K562 (cell line): ENCODE measurements at regions not wholly inside any gene's neighbourhood (a gene's known extent, or its start where the extent isn't known, plus 50 kb on each side); places are given as distances from the start of the nearest gene placed in this dataset.

Experiments used
- CBX1 ChIP-seq: sonication (generic); IDR thresholded peaks from 2 replicates; pipeline ENCODE4 v1.6.1; 2016; ENCODE audit warnings: antibody characterized with exemption, low read depth, mild to moderate bottlenecking
- ESRRB ChIP-seq: fragments of 250-450 bp; sonication (Bioruptor Pico); IDR thresholded peaks from 2 replicates; pipeline ENCODE4 v1.5.0; 2020; ENCODE audit warnings: mild to moderate bottlenecking, moderate library complexity, borderline replicate concordance
- EWSR1 ChIP-seq: fragments of 450-650 bp; IDR thresholded peaks from 2 replicates; pipeline ENCODE4 v1.6.1; 2018; ENCODE audit warnings: borderline replicate concordance, mild to moderate bottlenecking, low read depth, moderate library complexity; ENCODE audit not compliant: partially characterized antibody
- FOXK2 ChIP-seq, 2 experiments: fragments of 450-650 bp; IDR thresholded peaks in 1 of 2; conservative IDR thresholded peaks in 1 of 2; 2 replicates each; pipeline ENCODE4 v1.6.1; 2016; ENCODE audit warnings: low read depth in 2 of 2, mild to moderate bottlenecking in 1 of 2
- GABPB2 ChIP-seq: fragments of 250-450 bp; sonication (Bioruptor Pico); conservative IDR thresholded peaks from 2 replicates; pipeline ENCODE4 v1.5.1; 2021; ENCODE audit warnings: mild to moderate bottlenecking
- GTF2A2 ChIP-seq: IDR thresholded peaks from 2 replicates; pipeline ENCODE4 v1.6.1; 2016; ENCODE audit warnings: mild to moderate bottlenecking, missing genetic modification characterization, missing compliant biosample characterization
- GTF2F1 ChIP-seq: IDR thresholded peaks from 2 replicates; pipeline ENCODE4 v1.6.1; 2011; ENCODE audit warnings: low read depth, low read length, improper control_type of control experiment
- IRF1 ChIP-seq: sonication (generic); formaldehyde crosslinking; IDR thresholded peaks from 2 replicates; pipeline ENCODE4 v1.8.0; 2022; ENCODE audit warnings: missing genetic modification reagents, mild to moderate bottlenecking, borderline replicate concordance
- MAFG ChIP-seq: fragments of 450-650 bp; conservative IDR thresholded peaks from 2 replicates; pipeline ENCODE4 v1.6.1; 2016; ENCODE audit warnings: missing genetic modification characterization, missing compliant biosample characterization
- MEF2D ChIP-seq: conservative IDR thresholded peaks from 2 replicates; pipeline ENCODE4 v1.6.1; 2016; ENCODE audit warnings: low read depth, missing genetic modification characterization, missing compliant biosample characterization
- MXD1 ChIP-seq: fragments of 250-450 bp; sonication (Bioruptor Pico); IDR thresholded peaks from 2 replicates; pipeline ENCODE4 v1.8.0; 2021; ENCODE audit warnings: borderline replicate concordance, mild to moderate bottlenecking, moderate library complexity; ENCODE audit not compliant: poor library complexity, severe bottlenecking
- STAT5B ChIP-seq: fragments of 250-450 bp; sonication (Bioruptor Pico); IDR thresholded peaks from 2 replicates; pipeline ENCODE4 v1.8.0; 2021; ENCODE audit warnings: mild to moderate bottlenecking, inconsistent platforms
- TAF9B ChIP-seq: fragments of 450-650 bp; IDR thresholded peaks from 2 replicates; pipeline ENCODE4 v1.6.1; 2018; ENCODE audit warnings: mild to moderate bottlenecking; ENCODE audit not compliant: partially characterized antibody
- THRAP3 ChIP-seq: fragments of 450-650 bp; IDR thresholded peaks from 2 replicates; pipeline ENCODE4 v1.6.1; 2016; ENCODE audit warnings: mild to moderate bottlenecking, inconsistent platforms, borderline replicate concordance
- ZNF143 ChIP-seq: sonication (generic); formaldehyde crosslinking; IDR thresholded peaks from 2 replicates; pipeline ENCODE4 v1.9.0; 2022; ENCODE audit warnings: mild to moderate bottlenecking, missing genetic modification reagents
- TF ChIP-seq, protein P1 (sequence below): fragments of 250-450 bp; sonication (Bioruptor Pico); IDR thresholded peaks from 2 replicates; pipeline ENCODE4 v1.5.0; 2022; ENCODE audit warnings: mild to moderate bottlenecking
- TF ChIP-seq, protein P2 (sequence below): sonication (generic); formaldehyde crosslinking; IDR thresholded peaks from 2 replicates; pipeline ENCODE4 v1.8.1; 2023; ENCODE audit warnings: mild to moderate bottlenecking, missing genetic modification reagents
- TF ChIP-seq, protein P3 (sequence below): fragments of 450-650 bp; IDR thresholded peaks from 2 replicates; pipeline ENCODE4 v1.6.1; 2017; ENCODE audit warnings: mild to moderate bottlenecking, moderate library complexity
- TF ChIP-seq, protein P4 (sequence below): fragments of 200-800 bp; sonication (Bioruptor generic); IDR thresholded peaks from 2 replicates; pipeline ENCODE4 v1.6.1; 2017; ENCODE audit warnings: missing genetic modification characterization, missing compliant biosample characterization

- TF ChIP-seq GTF2F1, result no peak
- TF ChIP-seq TAF9B, result no peak
- TF ChIP-seq THRAP3, result no peak
- TF ChIP-seq GABPB2 (CRISPR knock-in tag), result no peak
- no peak for TF ChIP-seq STAT5B (CRISPR knock-in tag)
- TF ChIP-seq, protein P1, sequence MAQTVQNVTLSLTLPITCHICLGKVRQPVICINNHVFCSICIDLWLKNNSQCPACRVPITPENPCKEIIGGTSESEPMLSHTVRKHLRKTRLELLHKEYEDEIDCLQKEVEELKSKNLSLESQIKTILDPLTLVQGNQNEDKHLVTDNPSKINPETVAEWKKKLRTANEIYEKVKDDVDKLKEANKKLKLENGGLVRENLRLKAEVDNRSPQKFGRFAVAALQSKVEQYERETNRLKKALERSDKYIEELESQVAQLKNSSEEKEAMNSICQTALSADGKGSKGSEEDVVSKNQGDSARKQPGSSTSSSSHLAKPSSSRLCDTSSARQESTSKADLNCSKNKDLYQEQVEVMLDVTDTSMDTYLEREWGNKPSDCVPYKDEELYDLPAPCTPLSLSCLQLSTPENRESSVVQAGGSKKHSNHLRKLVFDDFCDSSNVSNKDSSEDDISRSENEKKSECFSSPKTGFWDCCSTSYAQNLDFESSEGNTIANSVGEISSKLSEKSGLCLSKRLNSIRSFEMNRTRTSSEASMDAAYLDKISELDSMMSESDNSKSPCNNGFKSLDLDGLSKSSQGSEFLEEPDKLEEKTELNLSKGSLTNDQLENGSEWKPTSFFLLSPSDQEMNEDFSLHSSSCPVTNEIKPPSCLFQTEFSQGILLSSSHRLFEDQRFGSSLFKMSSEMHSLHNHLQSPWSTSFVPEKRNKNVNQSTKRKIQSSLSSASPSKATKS (CRISPR knock-in tag), result no peak
- TF ChIP-seq CBX1, result no peak
- no peak for TF ChIP-seq IRF1 (CRISPR knock-in tag)
- TF ChIP-seq EWSR1, result no peak
- TF ChIP-seq FOXK2 (conservative IDR thresholded peaks at IDR 0.05 in 1 of 2, IDR thresholded peaks at IDR 0.05 in 1 of 2; ENCODE audit: low read depth in 2 of 2), result no peak
- peak; percentile 22; the same call in 1 of the 2 replicates for TF ChIP-seq MEF2D (tag)
- TF ChIP-seq, protein P2, sequence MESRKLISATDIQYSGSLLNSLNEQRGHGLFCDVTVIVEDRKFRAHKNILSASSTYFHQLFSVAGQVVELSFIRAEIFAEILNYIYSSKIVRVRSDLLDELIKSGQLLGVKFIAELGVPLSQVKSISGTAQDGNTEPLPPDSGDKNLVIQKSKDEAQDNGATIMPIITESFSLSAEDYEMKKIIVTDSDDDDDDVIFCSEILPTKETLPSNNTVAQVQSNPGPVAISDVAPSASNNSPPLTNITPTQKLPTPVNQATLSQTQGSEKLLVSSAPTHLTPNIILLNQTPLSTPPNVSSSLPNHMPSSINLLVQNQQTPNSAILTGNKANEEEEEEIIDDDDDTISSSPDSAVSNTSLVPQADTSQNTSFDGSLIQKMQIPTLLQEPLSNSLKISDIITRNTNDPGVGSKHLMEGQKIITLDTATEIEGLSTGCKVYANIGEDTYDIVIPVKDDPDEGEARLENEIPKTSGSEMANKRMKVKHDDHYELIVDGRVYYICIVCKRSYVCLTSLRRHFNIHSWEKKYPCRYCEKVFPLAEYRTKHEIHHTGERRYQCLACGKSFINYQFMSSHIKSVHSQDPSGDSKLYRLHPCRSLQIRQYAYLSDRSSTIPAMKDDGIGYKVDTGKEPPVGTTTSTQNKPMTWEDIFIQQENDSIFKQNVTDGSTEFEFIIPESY, result no peak
- TF ChIP-seq, protein P3, sequence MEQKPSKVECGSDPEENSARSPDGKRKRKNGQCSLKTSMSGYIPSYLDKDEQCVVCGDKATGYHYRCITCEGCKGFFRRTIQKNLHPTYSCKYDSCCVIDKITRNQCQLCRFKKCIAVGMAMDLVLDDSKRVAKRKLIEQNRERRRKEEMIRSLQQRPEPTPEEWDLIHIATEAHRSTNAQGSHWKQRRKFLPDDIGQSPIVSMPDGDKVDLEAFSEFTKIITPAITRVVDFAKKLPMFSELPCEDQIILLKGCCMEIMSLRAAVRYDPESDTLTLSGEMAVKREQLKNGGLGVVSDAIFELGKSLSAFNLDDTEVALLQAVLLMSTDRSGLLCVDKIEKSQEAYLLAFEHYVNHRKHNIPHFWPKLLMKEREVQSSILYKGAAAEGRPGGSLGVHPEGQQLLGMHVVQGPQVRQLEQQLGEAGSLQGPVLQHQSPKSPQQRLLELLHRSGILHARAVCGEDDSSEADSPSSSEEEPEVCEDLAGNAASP, result no peak
- no peak for TF ChIP-seq ZNF143 (CRISPR knock-in tag)
- no peak for TF ChIP-seq MXD1 (CRISPR knock-in tag)
- TF ChIP-seq MAFG (tag), result peak; percentile 99
- TF ChIP-seq GTF2A2 (tag), result no peak
- no peak for TF ChIP-seq ESRRB (CRISPR knock-in tag)
- TF ChIP-seq, protein P4, sequence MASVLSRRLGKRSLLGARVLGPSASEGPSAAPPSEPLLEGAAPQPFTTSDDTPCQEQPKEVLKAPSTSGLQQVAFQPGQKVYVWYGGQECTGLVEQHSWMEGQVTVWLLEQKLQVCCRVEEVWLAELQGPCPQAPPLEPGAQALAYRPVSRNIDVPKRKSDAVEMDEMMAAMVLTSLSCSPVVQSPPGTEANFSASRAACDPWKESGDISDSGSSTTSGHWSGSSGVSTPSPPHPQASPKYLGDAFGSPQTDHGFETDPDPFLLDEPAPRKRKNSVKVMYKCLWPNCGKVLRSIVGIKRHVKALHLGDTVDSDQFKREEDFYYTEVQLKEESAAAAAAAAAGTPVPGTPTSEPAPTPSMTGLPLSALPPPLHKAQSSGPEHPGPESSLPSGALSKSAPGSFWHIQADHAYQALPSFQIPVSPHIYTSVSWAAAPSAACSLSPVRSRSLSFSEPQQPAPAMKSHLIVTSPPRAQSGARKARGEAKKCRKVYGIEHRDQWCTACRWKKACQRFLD (CRISPR knock-in tag), result no peak; the same call in none of the 2 replicates
Measured at GRCh38 chr1:109823543-109824348, 60.0 kb upstream of the EPS8L3 start (continued).
